Activated T-cell treated with anti-CD3 and anti-CD28 coated beads for 24 hours (primary cell): ENCODE measurements at regions not wholly inside any gene's neighbourhood (a gene's known extent, or its start where the extent isn't known, plus 50 kb on each side); places are given as distances from the start of the nearest gene placed in this dataset.
"Not testable (repeated sequence)": the region's sequence is repeated elsewhere in the genome, so short reads cannot be mapped to it uniquely, and the experiment has no call there.

Experiments
- DNase-seq: peaks from one replicate; pipeline ENCODE4 v3.0.0-alpha.2; 2020; ENCODE audit warnings: low read depth

DNA sequence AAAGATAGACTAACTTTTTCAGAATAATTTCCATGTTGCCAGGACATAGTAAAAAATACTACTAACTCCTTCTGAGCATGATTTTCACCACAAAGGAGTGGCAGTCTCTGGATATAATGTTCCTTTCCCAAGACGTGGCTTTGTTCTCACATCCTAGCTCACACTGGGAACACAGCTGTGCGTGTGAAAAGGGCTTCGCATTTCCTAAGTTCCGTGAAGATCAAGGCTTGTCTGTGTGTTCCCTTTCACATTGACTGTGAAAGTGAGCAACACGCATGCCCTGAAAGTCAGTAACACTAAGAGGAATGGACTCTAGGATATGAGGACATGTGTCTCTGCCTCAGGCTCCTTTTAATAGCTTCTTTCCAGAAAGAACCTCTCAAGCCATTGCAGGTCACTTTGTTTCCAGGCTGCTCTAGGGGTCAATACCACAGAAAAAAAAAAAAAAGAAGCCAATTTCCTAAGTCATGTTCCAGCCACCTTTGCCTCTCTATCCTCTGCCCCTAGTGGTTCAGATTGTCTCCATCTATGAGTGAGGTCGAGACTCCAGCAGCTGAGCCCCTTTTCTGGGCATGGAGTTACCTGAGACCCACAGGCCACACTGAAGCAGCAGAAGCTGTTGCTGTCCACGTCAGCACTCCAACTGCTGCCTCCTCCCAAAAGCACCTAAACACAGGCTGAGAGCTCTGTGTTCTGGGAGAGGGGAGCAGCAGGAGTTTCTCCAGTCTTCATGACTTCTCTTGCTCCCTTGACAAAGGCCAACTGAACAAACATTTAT lies 355.9 kb downstream of the RSL24D1 start:
- no peak for DNase-seq

DNA sequence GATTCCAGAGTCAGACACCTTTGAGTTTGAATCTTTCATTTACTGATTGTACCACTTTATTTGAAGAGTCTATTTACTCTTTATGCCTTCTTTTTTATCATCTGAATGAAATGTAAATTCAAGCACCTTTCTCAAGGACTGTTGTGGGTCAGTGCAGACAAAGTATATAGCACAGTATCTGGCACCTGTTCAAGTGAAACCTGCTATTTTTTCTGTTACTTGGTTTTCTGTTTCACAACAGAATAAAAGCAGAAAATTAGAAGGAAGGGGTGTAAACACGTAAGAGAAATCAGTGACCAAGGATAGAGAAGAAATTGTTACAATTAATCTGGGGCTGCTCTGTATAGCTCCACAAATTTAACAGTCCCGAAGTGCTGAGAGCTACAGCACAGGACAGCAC lies 357.4 kb downstream of the RSL24D1 start:
- DNase-seq, result no peak

DNA sequence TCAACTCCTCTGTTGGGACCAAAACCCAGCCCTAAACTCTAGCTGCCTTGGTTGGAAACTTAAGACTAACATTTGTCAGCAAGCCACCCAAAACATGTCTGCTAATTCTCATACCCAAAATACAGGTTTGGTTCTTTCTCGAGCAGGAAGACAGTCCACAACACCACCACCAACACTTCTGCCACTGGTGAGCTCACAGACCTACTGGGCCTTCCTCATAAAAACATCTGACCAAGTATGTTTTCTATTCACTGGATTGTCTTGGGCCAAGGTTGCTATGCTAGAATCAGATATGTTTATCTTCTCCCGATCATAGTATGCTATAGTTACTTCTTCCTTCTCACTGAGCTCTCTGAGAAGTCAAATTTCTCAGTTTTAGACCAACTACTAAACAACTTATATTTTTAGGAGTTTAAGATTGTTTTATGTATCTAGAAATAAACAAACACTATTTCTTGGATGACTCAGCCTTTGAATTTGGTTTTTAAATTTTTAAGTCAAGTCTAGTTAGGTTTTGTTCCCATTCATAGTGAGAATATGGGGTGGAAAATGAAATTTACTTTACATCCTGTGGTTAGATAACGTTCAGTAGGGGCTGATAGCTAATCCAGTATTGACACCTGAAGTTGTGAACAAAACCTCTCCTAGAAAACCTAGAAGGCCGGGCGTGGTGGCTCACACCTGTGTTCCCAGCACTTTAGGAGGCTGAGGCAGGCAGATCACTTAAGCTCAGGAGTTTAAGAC lies 360.5 kb downstream of the RSL24D1 start:
- DNase-seq, result no peak

DNA sequence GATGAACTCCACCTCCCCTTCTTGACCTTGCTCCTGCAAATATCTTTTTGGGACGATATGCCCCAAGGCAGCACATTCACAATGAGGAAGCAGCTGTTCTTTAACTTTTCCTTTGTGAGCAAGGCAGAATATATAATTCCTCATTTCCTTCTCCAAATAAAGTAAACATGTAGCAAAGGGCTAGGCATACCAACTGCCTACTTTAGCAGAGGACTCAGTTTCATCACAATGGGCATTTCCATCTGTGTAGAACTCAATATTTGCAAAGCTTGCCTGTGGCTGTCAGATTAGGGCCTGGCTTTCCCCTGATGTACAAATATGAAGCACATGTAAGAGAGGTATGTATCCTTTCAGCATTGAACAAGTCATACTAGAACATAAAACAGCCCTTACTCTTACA lies 366.9 kb downstream of the RSL24D1 start:
- no peak for DNase-seq

DNA sequence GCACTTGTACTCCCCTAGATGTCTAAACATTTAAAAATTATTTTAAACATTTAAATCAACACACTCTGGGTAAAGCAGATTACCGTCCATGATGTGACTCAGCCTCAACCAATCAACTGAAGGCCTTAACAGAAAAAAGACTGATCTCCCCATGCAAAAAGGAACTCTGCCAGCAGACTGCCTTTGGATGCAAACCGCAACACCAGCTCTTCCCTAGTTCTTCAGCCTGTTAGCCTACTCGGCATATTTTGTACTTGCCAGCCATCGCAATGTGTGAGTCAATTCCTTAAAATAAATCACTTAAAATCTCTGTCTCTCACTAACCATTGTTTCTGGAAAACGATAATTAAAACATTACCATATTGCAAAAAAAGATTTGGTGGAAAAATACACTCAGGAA lies 375.9 kb downstream of the RSL24D1 start:
- no peak for DNase-seq

DNA sequence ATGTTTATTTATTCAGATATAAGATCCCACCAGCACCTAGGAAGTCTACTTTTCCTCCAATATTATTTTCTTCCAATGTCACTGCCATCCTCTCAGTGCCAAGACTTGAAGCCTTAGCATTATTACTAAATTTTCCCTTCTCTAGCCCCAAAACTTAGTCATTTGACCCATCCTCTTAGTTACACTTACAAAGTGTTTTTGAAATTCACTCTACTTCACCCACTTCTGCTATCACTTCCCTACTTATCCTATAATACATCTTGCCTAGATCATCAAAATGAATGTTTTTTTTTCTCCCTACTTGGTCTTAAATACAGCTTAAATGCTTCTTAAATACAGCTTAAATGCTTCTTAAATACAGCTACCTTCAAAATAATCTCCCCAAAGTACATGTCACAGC lies 376.6 kb downstream of the RSL24D1 start:
- no peak for DNase-seq

DNA sequence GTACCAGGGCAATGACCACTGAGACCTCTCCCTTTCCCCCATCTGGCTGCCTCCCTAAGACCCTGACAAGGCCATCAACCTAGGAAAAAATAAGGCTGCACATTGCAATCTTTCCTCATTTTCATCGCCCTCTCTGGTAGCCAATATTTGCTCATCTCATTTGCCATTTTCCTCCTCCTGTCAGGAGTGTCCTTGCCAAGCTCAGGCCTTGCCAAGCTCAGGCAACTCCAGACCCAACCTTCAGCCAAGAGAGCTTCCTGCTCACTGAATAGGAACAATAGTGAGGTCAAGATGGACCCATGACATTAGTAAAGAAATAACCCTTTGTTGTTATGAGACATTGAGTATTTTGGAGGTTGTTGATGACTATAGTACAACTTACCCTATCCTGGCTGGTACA lies 380.3 kb downstream of the RSL24D1 start:
- DNase-seq, result no peak

DNA sequence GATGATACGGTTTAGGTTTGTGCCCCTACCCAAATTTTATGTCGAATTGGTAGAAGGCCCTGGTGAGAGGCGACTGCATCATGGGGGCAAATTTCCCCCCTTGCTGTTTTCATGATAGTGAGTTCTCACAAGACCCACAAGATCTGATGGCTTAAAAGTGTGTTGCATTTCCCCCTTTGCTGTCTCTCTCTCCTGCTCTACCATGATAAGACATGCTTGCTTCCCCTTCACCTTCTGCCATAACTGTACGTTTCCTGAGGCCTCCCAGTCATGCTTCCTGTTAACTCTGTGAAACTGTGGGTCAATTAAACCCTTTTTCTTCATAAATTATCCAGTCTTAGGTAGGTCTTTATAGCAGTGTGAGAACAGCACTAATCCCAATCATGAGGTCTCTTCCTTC lies 381.2 kb downstream of the RSL24D1 start:
- DNase-seq, result no peak

DNA sequence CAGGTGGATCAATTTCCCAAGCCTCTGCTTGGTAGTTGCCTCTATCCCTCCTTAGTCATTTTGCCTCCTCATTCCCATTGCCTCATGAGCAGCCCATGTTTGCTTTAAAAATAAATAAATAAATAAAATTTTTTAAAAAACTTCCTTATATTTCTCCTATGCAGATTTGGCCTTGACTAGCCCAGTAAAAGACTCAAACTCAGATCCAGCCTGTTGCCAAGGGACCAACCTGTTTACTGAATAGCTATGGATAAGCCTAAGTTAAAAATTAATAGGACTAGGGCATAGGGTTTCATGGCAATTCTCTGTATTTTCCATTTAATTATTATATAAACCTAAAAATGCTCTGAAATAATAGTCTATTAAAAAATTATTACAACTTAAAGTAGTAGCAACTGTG lies 384.4 kb downstream of the RSL24D1 start:
- DNase-seq, result no peak

DNA sequence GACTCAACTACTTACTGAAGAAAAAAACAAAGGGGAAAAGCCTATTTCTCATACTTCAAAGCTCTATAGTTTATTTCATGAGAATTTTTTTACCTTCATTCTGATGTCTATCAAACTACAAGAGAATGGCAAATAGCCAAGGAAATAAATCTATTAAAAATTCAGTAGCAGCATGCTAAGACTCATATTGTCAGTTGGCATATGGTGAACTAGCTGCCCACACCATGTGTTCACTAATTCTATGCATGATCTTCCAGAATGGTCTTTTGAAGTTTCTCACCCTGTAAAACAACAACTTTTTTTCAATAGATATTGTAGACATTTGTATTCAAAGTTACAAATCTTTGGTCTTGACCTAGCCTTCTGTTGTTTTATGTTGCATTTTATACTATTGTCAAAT lies 386.2 kb downstream of the RSL24D1 start:
- DNase-seq, result no peak

DNA sequence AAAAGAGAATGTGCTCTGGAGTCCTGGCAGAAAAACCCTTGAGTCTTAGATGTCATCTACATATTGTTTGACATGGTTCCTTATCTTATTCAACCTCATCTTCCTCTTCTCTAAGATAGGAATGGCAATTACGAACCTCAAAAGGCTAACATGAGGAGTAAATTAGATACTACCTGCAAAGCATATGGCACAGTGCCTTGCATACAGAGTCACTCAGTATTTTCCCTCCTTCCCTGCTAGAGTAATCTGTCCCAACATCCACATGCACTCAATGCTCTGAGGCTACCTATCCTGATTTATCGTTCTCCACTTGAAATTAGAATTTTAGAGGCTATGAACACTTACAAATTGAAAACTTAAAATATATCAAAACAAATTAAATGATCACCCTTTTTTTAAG lies 386.7 kb downstream of the RSL24D1 start:
- no peak for DNase-seq

DNA sequence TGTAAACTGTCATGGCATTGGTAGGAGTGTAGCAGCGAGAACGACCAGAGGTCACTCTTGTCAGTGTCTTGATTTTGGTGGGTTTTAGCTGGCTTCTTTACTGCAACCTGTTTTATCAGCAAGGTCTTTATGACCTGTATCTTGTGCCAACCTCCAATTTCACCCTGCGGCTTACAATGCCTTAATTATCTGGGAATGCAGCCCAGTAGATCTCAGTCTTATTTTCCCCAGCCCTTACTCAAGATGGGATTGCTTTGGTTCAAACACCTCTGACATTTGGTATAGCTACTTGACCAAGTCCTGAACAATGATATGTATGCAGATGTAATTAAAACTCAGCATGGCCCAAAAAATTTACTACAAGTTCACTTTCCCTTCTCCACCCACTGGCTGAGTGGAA lies 388.4 kb downstream of the RSL24D1 start:
- DNase-seq, result no peak

DNA sequence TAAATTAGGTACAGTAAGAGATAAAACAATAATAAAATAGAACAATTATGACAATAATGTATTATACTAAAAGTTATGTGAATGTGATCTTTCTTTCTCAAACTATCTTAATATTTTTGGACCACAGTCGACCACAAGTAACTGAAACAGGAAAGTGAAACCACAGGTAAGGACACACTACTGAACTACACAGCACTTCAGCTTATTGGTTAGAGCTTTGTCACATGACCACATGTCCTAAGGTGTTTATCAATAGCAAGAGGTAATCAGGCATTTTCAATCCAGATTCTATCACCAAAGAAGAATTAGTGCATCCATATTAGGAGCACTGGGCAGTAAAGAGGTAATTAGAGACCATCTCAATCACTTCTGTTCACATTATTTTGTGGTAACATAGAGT lies 392.8 kb downstream of the RSL24D1 start:
- no peak for DNase-seq

DNA sequence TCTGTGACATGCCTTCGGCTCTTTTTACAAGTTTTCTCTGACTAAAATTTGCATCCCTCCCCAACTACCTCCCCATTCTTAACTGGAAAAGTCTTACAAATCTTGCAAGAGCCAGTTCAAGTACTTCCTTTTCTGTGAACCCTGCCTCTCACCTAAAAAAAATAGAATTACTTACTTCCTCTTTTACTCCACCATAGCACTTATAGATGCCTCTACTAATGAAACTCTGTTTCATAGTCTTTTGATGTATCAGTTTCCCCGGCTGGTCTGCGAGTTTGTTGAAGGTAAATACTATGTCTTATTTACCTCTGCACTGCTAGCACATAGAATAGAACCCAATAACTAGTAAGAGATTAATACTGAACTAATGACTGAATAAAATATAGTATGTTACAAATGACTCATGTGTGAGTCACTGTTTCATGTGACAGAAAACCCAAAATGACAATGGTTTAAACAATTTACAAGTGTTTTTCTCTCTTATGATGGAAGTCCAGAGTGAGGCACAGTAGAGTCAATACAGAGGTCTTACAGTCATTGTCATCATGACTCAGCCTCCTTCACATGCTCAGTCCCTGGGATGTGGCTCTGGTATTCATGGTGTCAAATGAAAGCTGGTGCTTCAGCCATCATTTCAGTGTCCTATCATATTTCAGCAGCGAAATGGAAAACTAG lies 393.5 kb downstream of the RSL24D1 start:
- no peak for DNase-seq

DNA sequence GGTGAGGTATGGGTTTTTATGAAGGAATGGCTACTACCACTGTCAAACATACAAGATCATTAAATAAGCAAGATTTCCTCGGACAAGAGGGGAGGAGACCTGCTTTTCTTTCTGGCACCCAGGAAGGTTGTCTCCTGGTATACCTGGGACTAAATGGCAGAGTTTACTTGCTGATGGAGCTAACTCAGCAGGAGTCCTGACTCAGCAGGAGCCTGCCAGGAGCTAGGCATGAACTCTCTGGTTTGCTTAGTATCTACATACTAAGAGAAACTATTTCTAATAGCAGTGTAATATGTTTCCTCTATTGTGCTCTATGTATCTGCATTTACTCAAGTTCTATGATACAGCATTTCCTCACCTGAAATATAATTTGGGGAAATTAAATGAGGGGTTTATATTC lies 404.2 kb downstream of the RSL24D1 start:
- no peak for DNase-seq

DNA sequence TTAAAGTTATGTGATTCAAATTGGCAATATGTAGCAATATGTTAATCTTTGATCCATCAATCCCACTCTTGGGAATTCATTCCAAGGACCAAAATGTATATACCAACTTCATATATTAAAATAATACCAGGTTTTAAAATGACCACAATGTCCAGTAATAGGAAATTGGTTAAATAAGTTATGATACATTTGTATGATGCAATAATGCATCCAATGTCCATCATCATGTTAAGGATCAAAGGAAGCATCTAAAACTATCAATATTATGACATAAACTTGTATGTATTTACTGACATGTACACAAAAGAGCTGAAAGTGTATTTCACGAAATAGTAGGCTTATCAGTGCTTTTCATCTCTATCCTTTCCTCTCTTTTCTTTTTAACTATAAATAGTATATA lies 406.0 kb downstream of the RSL24D1 start:
- DNase-seq, result no peak

DNA sequence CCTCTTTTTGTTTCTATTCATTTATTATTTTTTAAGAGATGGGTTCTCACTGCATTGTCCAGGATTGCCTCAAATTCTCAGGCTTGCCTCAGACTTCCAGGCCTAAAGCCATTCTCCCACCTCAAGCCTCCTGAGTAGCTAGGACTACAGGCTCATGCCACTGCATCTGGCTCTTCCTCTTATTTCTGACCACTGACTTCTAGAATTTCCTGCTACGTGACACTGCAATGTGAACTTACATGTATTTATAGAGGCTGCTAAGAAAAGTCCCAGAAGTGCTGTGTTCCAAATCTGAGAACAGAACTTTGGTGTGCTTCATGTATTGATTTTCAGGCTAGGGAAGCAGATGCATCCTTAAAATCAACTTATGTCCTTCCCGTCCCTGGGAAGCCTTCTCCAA lies 407.4 kb downstream of the RSL24D1 start:
- no peak for DNase-seq

DNA sequence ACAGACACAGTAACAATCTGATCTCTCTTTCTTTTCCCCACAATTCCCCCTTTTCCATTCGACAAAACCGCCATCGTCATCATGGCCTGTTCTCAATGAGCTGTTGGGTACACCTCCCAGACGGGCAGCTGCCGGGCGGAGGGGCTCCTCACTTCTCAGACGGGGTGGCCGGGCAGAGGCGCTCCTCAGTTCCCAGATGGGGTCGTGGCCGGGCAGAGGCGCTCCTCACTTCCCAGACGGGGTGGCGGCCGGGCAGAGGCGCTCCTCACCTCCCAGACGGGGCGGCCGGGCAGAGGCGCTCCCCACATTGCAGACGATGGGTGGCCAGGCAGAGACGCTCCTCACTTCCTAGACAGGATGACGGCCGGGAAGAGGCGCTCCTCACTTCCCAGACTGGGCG lies 415.5 kb downstream of the RSL24D1 start:
- DNase-seq, result not testable (repeated sequence)

DNA sequence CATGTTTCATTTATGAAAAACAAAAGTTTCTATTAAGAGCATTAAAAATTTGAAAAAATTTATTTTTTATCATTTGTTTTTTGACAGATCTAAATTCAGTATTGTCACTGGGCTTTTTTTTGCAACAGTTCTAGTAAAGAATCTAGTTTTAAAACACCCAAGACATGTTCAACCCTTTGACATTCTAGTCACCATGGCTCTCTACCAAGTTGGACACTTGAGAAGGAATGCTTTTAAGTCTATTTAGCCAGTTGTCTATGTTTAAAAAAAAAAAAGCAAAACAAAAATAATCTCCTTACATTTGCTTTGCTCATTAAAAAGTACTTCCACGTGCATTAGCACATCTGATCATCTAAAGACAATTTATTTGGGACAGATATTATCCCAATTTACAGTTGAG lies 417.5 kb downstream of the RSL24D1 start:
- DNase-seq, result no peak

DNA sequence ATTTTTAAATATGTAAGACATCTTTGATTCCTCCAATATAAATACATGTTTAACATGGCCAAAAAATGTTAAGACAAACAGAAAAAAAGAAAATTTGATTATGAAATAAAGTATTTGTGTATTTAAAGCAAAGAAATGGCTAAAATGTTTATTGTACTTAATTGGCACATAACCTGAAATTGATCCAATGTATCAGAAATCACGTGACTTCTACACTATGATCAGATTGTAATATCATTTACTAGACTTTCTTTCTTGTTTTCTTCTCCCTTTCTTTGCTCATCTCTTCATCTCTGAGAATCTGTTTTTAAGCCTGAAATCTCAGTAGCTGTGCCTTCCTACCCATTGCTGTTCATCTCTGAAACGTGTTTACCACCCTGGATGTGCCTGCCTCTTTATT lies 420.3 kb downstream of the RSL24D1 start:
- DNase-seq, result no peak

DNA sequence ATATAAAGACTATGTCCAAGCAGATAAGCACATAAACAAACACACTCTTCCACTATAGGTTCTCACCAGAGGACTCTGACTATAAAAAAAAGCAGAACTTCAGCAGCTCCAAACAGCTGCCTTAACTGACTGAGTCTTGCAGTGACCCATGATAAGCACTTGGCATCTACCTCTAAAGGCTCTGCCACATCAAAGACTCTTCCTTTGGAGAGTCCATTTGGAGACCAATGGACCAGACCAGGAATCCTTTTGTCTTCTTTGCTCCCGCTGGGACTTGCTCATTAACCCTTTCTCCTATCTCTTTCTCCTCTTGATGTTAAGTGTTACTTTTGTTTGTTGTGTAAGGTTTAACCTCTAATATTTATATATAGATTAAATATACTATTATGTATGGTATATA lies 424.1 kb downstream of the RSL24D1 start:
- no peak for DNase-seq

DNA sequence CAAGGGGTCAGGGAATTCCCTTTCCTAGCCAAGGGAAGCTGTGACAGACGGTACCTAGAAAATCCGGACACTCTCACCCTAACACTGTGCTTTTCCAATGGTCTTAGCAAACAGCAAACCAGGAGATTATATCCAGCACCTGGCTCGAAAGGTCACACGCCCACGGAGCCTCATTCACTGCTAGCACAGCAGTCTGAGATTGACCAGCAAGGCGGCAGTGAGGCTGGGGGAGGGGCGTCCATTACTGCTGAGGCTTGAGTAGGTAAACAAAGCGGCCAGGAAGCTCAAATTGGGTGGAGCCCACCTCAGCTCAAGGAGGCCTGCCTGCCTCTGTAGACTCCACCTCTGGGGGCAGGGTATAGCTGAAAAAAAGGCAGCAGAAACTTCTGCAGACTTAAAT lies 447.3 kb downstream of the RSL24D1 start:
- DNase-seq, result not testable (repeated sequence)

DNA sequence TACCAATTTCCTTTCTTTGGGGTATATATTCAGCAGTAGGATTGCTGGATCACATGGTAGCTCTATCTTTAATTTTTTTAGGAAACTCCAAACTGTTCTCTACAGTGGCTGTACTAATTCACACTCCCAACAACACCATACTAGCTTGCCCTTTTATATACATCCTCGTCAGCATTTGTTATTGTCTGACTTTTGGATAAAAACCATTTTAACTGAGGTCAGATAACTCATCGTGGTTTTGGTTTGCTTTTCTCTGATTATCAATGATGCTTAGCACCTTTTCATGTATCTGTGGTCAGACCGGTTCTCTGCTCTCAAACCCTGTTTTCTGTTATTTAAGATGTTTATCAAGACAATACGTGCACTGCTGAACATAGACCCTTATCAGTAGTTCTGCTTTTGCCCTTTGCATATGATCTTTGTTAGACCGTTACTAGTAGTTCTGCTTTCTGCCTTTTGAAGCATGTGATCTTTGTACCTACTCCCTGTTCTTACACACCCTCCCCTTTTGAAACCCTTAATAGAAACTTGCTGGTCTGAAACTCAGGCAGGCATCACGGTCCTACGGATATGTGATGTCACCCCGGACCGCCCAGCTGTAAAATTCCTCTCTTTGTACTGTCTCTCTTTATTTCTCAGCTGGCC lies 474.3 kb downstream of the RSL24D1 start:
- DNase-seq, result no peak
